GM18502 (cell line): ENCODE measurements at regions not wholly inside any gene's neighbourhood (a gene's known extent, or its start where the extent isn't known, plus 50 kb on each side); places are given as distances from the start of the nearest gene placed in this dataset.

ENCODE experiments used
- ATAC-seq: cut with Tn5 transposase; IDR thresholded peaks from one replicate; pipeline ENCODE4 v1.9.1; 2021; ENCODE audit warnings: mild to moderate bottlenecking; ENCODE audit not compliant: unreplicated experiment, poor library complexity

DNA sequence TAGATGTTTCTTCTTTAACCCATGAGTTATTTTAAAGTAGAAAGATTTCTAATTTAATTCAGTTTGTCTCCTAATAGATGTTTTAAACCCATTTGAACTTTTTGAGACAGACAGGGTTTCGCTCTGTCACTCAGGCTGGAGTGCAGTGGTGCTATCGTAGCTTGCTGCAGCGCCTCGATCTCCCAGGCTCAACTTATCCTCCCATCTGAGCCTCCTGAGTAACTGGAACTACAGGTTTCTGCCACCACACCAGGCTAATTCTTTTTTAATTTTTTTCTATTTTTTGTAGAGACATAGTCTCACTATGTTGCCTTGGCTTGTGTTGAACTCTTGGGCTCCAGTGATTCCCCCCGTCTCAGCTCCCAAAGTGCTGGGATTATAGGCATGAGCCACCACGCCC is 53.0 kb upstream of the RAB18 start:
- no peak for ATAC-seq

DNA sequence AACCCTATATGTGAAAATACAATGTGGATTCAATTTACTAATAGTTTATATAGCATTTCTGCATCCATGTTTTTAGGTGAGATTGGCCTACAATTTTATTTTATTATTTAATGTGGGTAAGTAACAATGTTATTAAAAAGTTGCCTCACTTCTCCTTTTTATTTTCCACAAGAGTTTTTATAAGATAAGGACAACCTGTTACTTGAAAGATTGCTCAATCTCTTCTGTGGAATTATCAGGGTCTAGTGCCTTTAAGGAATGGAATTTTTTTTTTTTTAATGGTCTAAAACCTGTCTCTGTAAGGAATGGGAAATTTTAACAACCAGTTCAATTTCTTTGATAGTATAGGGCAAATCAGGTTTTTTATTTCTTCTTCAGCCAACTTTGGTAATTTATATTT is 53.9 kb upstream of the RAB18 start:
- ATAC-seq: no peak

DNA sequence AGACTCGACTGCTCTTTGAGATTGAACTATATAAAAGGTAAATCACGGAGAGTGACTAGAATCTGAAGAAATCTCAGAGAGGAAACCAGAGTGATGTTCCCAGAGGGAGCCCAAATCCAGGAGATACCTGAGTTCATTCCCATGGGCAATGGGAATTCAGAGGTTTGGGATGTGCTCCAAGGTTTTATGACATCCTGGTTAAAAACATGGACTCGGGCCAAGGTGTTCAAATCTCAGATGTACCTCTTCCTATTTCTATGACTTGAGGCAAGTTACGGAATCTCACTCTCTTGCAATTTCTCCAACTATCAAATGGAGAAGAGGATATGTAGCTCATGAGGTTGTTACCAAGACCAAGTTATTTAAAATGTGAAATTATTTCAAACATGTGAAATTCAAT is 54.5 kb upstream of the RAB18 start:
- no peak for ATAC-seq

DNA sequence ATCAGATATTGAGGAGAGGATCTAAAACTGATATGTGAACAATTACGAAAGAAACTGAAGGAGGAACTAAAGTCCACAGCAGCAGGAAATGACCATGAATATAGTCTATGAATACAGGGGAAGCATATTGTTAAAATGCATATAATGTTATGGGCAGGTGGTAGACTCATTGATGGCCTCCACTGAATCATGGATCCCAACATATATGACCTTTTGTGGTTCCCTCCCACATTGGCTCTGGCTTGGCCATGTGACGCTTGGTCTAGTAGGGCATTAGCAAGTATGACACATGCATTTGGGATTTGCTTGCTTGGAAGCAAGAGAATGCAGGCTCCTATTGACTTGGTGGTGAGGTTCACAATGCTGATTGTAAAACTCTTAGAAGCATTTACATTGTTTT is 55.2 kb upstream of the RAB18 start:
- ATAC-seq: no peak

DNA sequence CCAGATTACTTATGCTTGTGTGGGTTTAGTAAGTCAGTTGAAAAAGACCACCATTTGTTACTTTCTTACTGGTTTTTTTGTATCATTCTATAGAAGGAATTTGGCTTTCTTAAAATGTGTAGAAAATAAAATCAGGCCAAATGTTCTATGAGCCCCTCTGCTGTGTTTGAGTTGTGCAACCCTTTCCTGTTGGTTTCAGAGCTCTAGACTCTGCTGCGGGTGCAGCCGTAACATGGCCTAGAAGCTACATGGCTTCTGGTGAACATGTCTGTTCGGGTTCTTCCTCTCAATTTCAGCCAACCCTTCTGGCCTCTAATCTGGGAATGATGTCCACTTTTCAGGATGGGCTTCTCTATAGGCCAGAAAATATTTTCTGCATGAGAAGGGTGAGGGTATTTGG is 56.6 kb upstream of the RAB18 start:
- ATAC-seq: no peak

DNA sequence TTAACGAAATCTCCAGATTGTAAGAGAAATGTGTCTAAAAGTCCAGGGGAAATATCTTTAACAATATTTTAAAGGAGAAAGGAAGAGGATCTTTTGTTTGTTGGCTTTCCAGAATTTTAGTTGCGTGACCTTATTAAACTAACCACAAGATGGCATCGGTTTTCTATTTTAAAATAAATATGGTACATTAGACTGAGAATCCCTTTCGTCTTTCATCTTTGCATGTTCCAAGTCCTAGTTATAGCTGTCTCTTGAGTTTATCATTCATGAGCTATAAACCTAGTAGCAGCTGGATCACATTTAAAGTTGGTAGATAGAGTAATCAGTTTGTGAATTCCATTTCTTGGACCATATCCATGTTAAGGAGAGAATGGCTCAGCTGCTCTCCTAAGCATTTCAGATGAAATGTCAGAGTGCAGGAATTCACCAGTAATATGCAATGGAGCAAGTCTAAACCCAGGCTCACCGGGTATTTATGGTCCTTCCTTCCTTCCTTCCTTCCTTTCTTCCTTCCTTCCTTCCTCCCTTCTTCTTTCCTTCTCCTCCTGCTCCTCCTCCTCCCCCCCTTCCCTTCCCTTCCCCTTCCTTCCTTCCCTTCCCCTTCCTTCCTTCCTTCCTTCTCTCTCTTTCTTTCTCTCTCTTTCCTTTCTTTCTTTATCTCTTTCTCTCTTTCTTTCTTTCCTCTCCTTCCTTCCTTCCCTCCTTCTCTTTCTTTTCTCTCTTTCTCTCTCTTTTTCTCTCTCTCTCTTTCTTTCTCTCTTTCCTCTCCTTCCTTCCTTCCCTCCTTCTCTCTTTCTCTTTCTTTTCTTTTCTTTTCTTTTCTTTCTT is 57.8 kb upstream of the RAB18 start:
- ATAC-seq: no peak

DNA sequence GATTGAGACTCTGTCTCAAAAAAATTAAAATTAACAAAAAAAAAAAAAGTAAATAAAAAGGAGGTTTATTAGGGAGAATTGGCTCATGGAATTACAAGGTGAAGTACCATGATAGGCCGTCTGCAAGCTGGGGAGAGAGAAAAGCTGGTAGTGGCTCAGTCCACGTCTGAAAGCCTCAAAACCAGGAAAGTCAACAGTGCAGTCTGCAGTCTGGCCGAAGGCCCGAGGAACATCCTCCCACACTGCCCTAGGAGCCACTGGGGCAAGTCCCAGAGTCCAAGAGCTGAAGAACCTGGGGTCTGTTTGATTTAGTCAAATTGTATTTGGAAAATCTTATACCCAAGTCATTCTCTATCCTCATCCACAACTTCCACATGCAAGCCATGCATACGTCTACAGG is 59.0 kb upstream of the RAB18 start:
- ATAC-seq: no peak

DNA sequence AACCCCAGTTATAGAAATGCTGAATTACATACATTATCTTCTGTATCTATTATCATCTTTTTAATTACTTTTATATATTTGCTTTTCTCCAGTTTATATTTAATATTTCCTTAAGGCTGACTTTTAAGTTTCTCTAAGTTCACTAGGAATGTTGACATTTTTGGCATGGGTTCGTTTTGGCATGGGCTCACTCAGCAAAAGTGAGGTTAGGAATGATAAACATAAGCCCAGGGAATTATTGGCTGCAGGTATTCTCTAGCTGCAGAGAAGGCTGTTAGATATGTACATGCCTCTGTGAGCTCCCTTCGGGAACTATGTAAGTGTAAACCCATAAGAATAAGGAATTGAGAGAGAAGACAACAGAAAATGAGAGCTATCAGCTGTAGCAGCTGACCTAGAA is 63.6 kb upstream of the RAB18 start:
- ATAC-seq: no peak

DNA sequence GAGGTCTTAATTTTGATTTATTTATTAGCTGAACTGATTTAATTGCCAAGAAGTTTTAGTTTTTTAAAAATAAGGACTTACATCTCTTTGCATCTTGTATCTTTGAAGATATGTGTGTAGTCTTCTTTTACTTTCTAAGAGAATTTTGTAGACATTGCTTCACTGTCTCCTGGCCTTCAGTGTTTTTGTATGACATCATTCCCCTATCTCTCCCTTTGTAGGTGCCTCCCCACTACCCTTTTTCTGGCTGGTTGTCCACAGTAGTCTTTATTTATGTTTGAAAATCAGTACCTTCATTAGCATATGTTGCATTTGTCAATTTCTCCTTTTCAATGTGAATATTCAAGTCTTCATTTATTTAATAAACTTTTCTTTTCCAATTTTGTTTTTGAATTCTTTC is 64.1 kb upstream of the RAB18 start:
- no peak for ATAC-seq

DNA sequence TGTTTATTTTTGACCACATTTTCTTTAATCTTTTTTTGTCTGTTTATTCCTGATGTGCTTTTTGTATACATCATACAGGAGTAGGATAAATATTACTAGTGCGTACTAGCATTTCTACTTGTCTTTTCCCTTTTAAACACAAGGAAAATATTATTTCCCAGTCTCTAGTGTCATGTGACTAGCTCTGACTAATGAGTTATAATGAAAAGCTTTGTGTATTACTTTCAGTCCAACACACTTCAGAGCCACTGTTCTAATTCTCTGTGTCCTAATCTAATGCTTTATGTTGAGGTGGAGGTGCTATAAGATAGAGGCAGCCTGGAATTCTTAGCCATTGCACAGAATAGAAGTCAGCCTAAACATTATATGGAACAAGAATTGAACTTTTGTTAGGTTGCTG is 65.0 kb upstream of the RAB18 start:
- no peak for ATAC-seq

DNA sequence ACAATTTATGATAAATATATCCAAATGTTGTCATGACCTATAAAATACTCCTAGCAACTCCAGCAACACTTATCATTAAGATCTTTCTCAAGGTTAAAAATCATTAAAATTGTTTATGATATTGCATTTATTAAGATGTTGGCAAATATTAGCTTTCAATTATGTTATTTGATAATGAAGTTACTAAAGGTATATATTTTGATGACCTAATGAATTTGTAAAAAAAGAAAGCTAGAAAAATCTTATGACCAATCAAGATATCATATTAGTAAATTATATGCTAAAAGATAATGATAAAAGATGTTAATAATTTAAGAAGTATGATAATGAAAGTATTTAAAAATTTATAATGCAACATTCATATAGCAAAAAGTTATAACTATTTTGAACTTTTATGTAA is 66.3 kb upstream of the RAB18 start:
- no peak for ATAC-seq

DNA sequence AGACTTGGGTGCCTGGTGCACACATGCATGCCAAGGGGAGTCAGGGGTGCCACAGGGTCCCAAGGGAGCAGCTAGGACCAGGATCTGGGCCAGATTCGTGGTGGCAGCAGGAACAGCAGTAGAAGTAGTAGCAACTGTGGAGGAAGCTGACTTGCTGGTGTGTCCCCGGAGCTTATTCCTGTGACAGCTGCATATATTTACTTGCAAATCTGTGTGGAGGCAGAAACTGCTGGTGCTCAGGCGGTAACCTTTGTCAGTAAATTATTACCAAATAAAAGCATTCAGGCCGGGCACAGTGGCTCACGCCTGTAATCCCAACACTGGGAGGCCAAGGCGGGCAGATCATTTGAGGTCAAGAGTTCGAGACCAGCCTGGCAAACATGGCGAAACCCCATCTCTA is 67.4 kb upstream of the RAB18 start:
- no peak for ATAC-seq

DNA sequence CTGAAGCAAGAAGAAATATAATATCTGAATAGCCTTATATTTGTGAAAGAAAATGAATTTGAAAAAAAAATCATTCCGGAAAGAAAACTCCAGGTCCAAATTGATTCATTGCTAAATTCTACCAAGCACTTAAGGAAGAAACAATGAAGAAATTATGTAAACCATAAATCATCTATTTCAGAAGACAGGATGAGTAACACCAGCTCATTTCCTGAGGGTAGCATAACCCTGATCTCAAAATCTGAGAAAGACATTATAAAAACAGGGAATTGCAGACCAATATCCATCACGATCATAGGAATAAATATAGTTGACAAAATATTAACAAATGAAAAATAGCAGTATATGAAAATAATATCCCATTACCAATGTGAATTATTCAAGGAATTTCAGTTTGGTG is 70.1 kb upstream of the RAB18 start:
- no peak for ATAC-seq

DNA sequence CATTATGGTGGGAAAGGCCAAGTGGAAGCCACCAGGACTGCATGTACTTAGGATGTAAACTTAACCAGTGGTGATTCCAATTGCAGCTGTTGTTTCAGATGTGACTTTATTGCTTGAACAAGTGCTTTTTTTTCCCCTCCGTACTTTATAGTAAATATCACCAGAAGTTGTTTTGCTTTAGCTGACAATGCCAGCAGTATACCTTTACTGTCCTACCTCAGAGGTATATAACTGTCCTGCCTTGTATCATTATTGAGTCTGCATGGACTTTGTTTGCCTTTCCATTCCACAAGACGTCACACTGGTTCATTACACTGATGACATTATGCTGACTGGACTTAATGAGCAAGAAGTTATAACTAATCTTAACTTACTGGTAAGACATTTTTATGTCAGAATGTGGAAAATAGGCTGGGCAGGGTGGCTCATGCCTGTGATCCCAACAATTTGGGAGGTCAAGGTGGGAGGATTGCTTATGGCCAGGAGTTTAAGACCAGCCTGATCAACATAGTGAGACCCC is 77.1 kb upstream of the RAB18 start:
- no peak for ATAC-seq

DNA sequence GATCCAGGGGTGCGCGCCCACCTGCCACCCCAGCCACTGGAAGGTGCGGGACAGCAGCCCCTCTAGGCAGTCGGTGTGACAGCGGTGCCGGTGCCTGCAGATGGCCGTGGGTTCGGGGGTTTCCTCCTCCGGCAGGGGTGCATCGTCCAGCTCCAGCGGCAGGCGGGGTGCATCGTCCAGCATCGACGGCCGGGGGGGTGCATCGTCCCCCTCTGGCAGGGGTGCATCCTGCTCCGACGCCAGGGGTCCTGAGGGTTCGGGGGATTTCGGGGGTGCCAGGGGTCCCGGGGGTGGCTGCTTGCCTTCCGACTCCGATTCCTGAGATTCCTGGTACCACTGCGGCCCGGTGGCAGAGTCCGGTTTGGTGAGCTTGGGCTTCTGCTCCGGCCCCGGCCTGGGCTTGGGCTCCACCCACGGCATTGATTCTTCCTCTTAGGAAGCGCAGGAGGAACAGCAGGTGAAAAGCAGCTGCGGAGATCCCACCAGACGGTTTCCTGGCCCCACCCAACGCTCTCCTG is 90.2 kb upstream of the RAB18 start:
- no peak for ATAC-seq

DNA sequence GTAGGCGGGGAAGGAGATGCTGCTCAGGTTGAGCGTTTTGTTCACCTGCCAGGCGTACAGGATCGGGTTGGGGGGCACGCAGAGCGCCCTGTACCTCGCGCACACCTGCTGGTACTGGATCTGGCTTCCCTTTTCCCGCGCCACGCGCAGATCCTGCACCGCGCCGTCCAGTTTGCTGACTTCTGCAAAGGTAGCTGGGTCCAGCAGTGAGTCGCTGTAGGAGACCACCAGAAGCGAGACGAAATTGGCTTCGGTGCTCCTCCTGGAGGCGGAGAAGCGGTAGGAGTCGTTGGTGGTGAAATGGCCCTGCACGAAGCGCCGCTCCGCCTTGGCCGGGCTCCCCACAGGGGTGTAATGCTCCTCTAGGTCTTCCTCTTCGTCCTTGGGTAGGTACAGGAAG is 90.7 kb upstream of the RAB18 start:
- no peak for ATAC-seq

DNA sequence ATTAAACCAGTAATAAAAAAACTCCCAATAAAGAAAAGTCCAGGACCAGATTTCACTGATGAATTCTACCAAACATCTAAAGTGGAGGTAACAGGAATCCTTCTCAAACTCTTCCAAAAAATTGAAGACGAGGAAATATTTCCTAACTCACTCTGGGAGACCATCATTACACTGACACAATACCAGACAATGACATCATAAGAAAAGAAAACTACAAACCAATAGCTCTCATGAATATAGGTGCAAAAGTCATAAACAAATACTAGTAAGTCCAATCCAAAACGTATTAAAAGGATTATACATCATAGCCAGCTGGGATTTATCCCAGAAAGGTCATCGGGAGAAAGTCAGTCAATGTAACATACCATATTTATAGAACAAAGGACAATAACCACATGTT is 94.0 kb upstream of the RAB18 start:
- no peak for ATAC-seq

DNA sequence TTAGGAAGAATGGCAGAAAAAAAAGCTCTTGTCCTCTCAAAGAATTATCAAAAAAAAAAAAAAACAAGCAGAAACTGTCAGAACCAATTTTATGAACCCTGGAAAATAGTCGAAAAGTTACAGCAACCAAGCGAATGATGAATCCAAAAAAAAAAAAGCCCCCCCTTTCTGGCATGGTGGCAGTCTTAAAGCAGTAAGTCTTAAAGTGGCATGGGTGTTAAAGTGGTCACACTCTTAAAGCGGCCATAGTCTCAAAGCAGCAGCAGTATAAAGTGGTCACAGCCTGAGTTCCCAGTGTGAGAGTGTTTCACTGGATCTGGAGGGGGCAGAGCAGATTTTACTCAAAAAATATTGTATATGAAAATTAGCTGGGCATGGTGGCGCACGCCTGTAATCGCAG is 96.8 kb upstream of the RAB18 start:
- ATAC-seq: no peak

DNA sequence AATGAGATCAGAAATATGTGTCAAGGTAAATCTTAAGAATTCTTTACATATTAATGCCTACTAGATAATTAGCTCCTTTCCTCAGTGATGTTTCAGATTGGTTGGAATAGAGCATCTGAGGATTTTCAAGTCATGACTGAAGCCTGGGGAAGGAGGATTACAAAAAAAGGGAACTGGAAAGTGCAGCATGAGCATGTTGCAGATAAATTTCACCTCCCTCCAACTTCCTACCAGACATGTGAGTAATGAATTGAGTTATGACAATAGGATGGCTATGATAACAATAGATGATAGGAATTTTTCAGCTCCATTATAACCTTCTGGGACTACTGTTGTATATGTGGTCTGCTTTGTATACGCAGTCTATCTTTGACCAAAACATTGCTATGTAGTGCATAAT is 104.2 kb upstream of the RAB18 start:
- ATAC-seq: no peak

DNA sequence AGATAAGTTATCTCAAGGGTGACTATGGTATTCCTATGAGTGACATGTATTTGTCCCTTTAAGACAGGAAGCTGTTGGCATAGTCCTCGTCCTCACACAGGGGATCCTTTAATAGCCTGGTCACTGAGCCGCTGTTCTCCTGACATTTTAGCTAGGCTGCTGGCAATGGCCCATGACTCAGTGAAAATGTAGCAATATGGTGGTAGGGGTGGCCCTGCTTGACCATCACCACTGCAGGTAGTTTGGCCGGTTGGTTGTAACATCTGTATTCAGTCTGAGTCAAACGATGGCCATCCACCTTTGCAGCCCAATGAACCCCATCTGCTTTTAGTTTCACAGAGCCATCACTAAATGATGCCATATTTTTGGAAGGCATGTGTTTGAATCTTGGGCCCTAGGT is 110.1 kb upstream of the RAB18 start:
- no peak for ATAC-seq

DNA sequence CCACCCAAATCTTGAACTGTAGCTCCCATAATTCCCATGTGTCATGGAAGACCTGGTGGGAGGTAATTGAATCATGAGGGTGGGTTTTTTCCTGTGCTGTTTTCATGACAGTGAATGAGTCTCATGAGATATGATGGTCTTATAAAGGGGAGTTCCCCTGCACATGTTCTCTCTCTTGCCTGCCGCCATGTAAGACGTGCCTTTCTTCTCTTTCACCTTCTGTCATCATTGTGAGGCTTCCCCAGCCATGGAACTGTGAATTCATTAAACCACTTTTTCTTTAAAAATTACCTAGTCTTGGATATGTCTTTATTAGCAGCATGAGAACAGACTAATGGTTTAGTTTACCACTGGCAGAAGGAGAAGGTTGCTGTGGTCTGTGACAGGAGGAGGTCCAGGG is 111.5 kb upstream of the RAB18 start:
- no peak for ATAC-seq

DNA sequence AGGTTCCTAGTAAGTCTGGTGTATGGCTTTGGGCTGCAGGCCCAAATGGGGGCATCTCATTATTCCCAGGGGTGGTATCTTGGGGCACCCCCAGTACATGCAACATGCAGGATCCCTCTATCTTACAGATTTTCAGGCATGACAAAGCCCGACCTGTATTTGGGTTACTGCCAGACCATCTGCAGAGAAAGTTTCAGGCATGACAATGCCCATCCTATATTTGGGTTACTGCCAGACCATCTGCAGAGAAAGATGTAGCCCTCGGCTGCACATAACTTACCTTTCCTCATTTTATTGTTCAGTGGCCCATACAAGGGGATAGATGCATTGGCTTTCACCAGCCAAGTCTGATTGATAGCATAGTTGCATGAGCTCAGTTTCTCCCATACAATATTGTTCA is 112.2 kb upstream of the RAB18 start:
- no peak for ATAC-seq
